Kidney glomerular epithelial cell (primary cell): ENCODE measurements at regions not wholly inside any gene's neighbourhood (a gene's known extent, or its start where the extent isn't known, plus 50 kb on each side); places are given as distances from the start of the nearest gene placed in this dataset.

Experiments used
- DNase-seq: peaks from one replicate; lab custom pipeline; 2025; lab: John Stamatoyannopoulos, UW

GRCh38 chr17:13302419-13302818 lies 284.6 kb upstream of the ELAC2 start:
- DNase-seq = no peak

GRCh38 chr17:13297183-13297582 lies 279.4 kb upstream of the ELAC2 start:
- DNase-seq = no peak

- DNase-seq = no peak
Observed at GRCh38 chr17:13293421-13293820, 275.6 kb upstream of the ELAC2 start.

- no peak for DNase-seq
Observed at GRCh38 chr17:13292291-13292690, 274.5 kb upstream of the ELAC2 start.

- no peak for DNase-seq
Observed at GRCh38 chr17:13288248-13288647, 270.4 kb upstream of the ELAC2 start.

- DNase-seq = no peak
Observed at GRCh38 chr17:13287226-13287625, 269.4 kb upstream of the ELAC2 start.

GRCh38 chr17:13283606-13284005 lies 265.8 kb upstream of the ELAC2 start:
- DNase-seq = no peak

- no peak for DNase-seq
Observed at GRCh38 chr17:13281626-13282025, 263.8 kb upstream of the ELAC2 start.

GRCh38 chr17:13273806-13274205 lies 256.0 kb upstream of the ELAC2 start:
- DNase-seq = no peak

GRCh38 chr17:13272296-13272695 lies 254.5 kb upstream of the ELAC2 start:
- DNase-seq = no peak

GRCh38 chr17:13268791-13269595 lies 251.2 kb upstream of the ELAC2 start:
- DNase-seq = no peak

- DNase-seq = no peak
Observed at GRCh38 chr17:13266606-13267005, 248.8 kb upstream of the ELAC2 start.

GRCh38 chr17:13265311-13265710 lies 247.5 kb upstream of the ELAC2 start:
- DNase-seq = no peak

- DNase-seq = no peak
Observed at GRCh38 chr17:13263746-13264145, 245.9 kb upstream of the ELAC2 start.

GRCh38 chr17:13256545-13256944 lies 238.7 kb upstream of the ELAC2 start:
- DNase-seq = no peak

- DNase-seq = no peak
Observed at GRCh38 chr17:13253733-13254410, 236.0 kb upstream of the ELAC2 start.

GRCh38 chr17:13244513-13244912 lies 226.7 kb upstream of the ELAC2 start:
- no peak for DNase-seq

- DNase-seq = no peak
Observed at GRCh38 chr17:13243585-13243984, 225.8 kb upstream of the ELAC2 start.

- no peak for DNase-seq
Observed at GRCh38 chr17:13240851-13241250, 223.0 kb upstream of the ELAC2 start.

- DNase-seq = no peak
Observed at GRCh38 chr17:13230350-13231264, 212.8 kb upstream of the ELAC2 start.

- DNase-seq = no peak
Observed at GRCh38 chr17:13228225-13228624, 210.4 kb upstream of the ELAC2 start.

- no peak for DNase-seq
Observed at GRCh38 chr17:13222975-13223374, 205.1 kb upstream of the ELAC2 start.

GRCh38 chr17:13212860-13213259 lies 195.0 kb upstream of the ELAC2 start:
- DNase-seq = no peak
